Right lobe of liver (tissue), 4 donors: ENCODE measurements at regions not wholly inside any gene's neighbourhood (a gene's known extent, or its start where the extent isn't known, plus 50 kb on each side); places are given as distances from the start of the nearest gene placed in this dataset.

Experiments used
- CTCF ChIP-seq, 4 donors: fragments of 200-600 bp in 3 of 4; fragments of 450-650 bp in 1 of 4; IDR thresholded peaks; one replicate each; pipeline versions ENCODE4 v1.5.1 to v1.8.0; 2016 to 2022; ENCODE audit warnings: antibody characterized with exemption in 4 of 4, mild to moderate bottlenecking in 2 of 4
- POLR2A ChIP-seq: fragments of 450-650 bp; IDR thresholded peaks from one replicate; pipeline ENCODE4 v1.6.1; 2017; ENCODE audit warnings: antibody characterized with exemption, mild to moderate bottlenecking
- donor health status: DM: no; HTN: no; CAD: no.
- donor health status: DM: no; HTN: no; CAD: no.
- donor health status: DM: no; HTN: yes; CAD: no.

GRCh38 chr9:80784647-80785046, 904.7 kb downstream of the TLE1 start:
- TF ChIP-seq POLR2A (no peak), CTCF (IDR thresholded peaks at IDR 0.05) (no peak)
